Mesothelial cell of epicardium (in vitro differentiated cells): ENCODE measurements at regions not wholly inside any gene's neighbourhood (a gene's known extent, or its start where the extent isn't known, plus 50 kb on each side); places are given as distances from the start of the nearest gene placed in this dataset.

Experiments used
- DNase-seq, 2 experiments: peaks; one replicate each; pipeline ENCODE4 v3.0.0; 2021; ENCODE audit warnings: low spot score in 2 of 2; ENCODE audit not compliant: unreplicated experiment in 2 of 2
- H3K27ac Mint-ChIP-seq: 2 replicates; pipeline ENCODE4 v1.8.0; 2021; ENCODE audit warnings: mixed read lengths
- H3K27me3 Mint-ChIP-seq: 2 replicates; pipeline ENCODE4 v1.8.0; 2021; ENCODE audit warnings: low read depth, mixed read lengths
- H3K36me3 Mint-ChIP-seq: 2 replicates; pipeline ENCODE4 v1.8.0; 2021; ENCODE audit warnings: mixed read lengths
- H3K4me1 Mint-ChIP-seq: 2 replicates; pipeline ENCODE4 v1.8.0; 2021; ENCODE audit warnings: mixed read lengths
- H3K4me3 Mint-ChIP-seq: 2 replicates; pipeline ENCODE4 v1.8.0; 2021; ENCODE audit warnings: mild to moderate bottlenecking, moderate library complexity, mixed read lengths
- H3K9me3 Mint-ChIP-seq: 2 replicates; pipeline ENCODE4 v1.8.0; 2021; ENCODE audit warnings: mixed read lengths
- TF ChIP-seq, protein P1 (sequence below): fragments of 200-600 bp; sonication (generic); IDR thresholded peaks from one replicate; pipeline ENCODE4 v1.5.0; 2021; ENCODE audit warnings: antibody characterized with exemption; ENCODE audit not compliant: unreplicated experiment

DNA sequence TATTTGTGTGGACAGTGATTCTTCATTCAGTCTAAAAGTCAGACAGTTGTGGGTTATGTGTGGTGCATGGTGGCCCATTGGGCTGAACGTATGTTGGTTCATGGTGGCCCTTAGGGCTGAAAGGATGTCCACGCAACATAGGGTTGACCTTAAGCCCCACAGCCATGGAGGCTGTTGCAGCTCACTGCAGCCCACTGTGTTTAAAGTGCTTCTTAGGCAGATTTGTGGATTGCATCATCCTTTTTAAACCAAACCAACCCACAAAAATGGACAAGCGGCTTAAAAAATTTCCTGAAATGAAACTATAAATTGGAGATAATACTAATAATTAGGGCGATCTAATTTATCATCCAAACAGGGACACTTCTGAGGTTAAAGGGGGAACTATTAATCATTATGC, 219.0 kb upstream of the GATB start:
- peaks cover 4% of the 10 kb centered on the region for H3K36me3 Mint-ChIP-seq
- no peak overlapping the region for H3K27ac Mint-ChIP-seq
- no peak for DNase-seq
- H3K27me3 Mint-ChIP-seq, result no peaks in the 10 kb centered on the region
- H3K9me3 Mint-ChIP-seq, result peaks cover 33% of the 10 kb centered on the region
- TF ChIP-seq, protein P1, sequence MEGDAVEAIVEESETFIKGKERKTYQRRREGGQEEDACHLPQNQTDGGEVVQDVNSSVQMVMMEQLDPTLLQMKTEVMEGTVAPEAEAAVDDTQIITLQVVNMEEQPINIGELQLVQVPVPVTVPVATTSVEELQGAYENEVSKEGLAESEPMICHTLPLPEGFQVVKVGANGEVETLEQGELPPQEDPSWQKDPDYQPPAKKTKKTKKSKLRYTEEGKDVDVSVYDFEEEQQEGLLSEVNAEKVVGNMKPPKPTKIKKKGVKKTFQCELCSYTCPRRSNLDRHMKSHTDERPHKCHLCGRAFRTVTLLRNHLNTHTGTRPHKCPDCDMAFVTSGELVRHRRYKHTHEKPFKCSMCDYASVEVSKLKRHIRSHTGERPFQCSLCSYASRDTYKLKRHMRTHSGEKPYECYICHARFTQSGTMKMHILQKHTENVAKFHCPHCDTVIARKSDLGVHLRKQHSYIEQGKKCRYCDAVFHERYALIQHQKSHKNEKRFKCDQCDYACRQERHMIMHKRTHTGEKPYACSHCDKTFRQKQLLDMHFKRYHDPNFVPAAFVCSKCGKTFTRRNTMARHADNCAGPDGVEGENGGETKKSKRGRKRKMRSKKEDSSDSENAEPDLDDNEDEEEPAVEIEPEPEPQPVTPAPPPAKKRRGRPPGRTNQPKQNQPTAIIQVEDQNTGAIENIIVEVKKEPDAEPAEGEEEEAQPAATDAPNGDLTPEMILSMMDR, result no peak
- H3K4me3 Mint-ChIP-seq, result no peak overlapping the region
- peaks cover 16% of the 10 kb centered on the region for H3K4me1 Mint-ChIP-seq

DNA sequence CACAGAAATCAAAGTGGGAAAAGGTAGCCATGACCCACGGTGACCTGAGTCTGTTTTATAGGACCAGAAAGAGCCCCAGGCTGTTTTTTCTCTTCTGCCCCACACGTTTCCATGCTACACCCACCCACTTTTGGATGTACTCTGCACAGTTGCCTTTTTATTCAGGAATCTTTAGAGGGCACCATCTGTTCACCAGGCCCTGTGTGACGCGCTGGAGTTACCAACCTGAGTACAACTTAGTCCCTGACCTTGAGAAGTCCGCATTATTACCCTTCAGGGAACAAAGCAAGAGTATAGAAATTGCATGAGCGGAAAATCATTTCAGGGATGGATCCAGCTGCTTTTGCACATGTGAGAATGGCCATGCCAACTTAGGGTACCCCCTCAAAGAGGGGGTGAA, 207.8 kb upstream of the GATB start:
- H3K4me3 Mint-ChIP-seq, result no peak overlapping the region
- H3K27ac Mint-ChIP-seq, result no peak overlapping the region
- H3K4me1 Mint-ChIP-seq, result peaks cover 12% of the 10 kb centered on the region

DNA sequence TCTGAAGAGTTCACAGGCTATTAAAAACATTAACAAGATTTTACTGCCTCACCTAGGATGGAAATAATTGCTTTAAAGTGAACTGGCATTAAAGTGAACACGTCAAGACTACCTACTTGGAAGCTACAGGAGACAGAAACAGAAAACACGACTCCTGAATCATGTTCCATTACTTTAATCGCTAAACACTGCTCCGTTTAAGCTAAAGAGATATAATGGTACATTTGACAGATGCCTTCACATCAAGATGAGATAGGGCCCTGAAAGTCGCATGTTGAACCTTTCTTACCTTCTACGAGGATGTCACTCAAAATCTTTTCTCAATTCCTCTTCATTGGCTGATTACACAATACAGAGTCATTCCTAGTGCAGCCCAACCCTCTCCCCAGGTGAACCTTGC, 206.3 kb upstream of the GATB start:
- DNase-seq, result no peak
- no peak overlapping the region for H3K27ac Mint-ChIP-seq
- TF ChIP-seq, protein P1, result no peak
- H3K4me1 Mint-ChIP-seq, result peaks cover 18% of the 10 kb centered on the region
- H3K27me3 Mint-ChIP-seq, result no peaks in the 10 kb centered on the region
- H3K36me3 Mint-ChIP-seq, result no peaks in the 10 kb centered on the region
- peaks cover 2% of the 10 kb centered on the region for H3K9me3 Mint-ChIP-seq
- H3K4me3 Mint-ChIP-seq, result no peak overlapping the region

More for the DNA sequence above, 207.8 kb upstream of the GATB start:
- H3K9me3 Mint-ChIP-seq, result peaks cover 2% of the 10 kb centered on the region
- TF ChIP-seq, protein P1, result no peak
- H3K36me3 Mint-ChIP-seq, result no peaks in the 10 kb centered on the region
- no peak for DNase-seq
- no peaks in the 10 kb centered on the region for H3K27me3 Mint-ChIP-seq

DNA sequence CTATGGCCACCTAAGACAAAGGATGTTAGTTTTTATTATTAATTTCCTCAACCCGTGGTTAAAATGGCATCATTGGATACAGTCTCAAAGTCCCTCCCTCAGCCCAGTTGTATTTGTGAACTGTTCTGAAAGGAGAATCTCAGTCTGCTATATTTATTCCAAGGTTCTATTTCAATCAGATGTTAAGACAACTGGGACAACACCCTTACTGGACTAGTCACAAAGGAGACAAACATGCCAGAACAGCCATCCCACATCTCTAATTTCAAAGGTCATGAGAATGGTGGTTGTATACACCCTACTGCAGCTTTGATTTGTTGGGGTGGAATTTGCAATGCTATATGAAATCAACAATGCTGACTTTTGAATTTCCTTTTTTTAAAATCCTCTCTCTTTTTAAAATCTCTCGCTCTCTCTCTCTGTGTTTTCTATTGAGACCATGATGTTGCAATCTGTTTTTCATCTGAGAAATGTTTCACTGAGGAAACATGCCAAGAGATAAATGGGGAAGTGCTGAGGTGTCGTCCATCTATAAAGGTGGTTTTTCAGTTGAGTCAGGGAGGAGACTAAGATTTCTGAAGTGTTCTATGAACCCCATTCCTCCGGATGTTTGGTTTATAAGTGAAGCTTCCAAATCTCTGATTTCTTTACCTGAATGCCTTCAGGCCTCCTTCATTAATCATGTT, 201.5 kb upstream of the GATB start:
- TF ChIP-seq, protein P1, result no peak
- DNase-seq, result no peak
- Mint-ChIP-seq H3K9me3 (peaks cover 2% of the 10 kb centered on the region), H3K4me1 (peaks cover 33% of the 10 kb centered on the region), H3K27me3 (no peaks in the 10 kb centered on the region), H3K27ac (no peak overlapping the region), H3K36me3 (no peaks in the 10 kb centered on the region), H3K4me3 (no peak overlapping the region)

- Mint-ChIP-seq H3K27ac (no peak overlapping the region), H3K27me3 (no peaks in the 10 kb centered on the region), H3K36me3 (no peaks in the 10 kb centered on the region), H3K4me3 (no peak overlapping the region), H3K9me3 (peaks cover 2% of the 10 kb centered on the region), H3K4me1 (peaks cover 33% of the 10 kb centered on the region)
- DNase-seq, result no peak
- TF ChIP-seq, protein P1, result no peak
Observed at GRCh38 chr4:151961456-151961855, 200.6 kb upstream of the GATB start.
